22Rv1 (cell line): ENCODE measurements at regions not wholly inside any gene's neighbourhood (a gene's known extent, or its start where the extent isn't known, plus 50 kb on each side); places are given as distances from the start of the nearest gene placed in this dataset.

Experiments used
- H3K27ac ChIP-seq: fragments of 450-650 bp; 2 replicates; pipeline ENCODE4 v1.5.1; 2017
- ZFX ChIP-seq: fragments of 450-650 bp; IDR thresholded peaks from 2 replicates; pipeline ENCODE4 v1.6.1; 2017; ENCODE audit warnings: antibody characterized with exemption, borderline replicate concordance
- TF ChIP-seq, protein P1 (sequence below): fragments of 450-650 bp; IDR thresholded peaks from 2 replicates; pipeline ENCODE4 v1.5.1; 2017; ENCODE audit warnings: mild to moderate bottlenecking

DNA sequence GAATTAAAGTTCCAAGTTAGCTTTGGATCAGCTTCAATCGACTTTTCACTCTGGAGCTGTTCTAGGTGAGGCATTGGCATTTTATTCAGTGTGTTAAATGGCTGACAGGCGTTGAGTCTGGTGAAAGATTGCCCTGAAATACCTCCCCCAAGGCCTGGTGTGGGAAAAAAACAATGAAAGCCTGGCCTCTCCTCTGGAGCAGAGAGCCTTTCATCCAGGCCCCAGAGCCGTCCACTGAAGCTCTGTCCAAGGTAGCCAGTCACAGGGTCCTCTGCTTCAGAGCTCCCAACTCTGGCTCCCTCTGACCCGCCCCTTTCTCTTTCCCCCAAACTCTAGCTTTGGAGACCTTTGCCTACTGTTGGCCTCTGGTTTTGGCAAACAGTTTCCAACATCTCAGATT is 123.6 kb upstream of the CRHR1 start:
- no peak for TF ChIP-seq ZFX
- TF ChIP-seq, protein P1, sequence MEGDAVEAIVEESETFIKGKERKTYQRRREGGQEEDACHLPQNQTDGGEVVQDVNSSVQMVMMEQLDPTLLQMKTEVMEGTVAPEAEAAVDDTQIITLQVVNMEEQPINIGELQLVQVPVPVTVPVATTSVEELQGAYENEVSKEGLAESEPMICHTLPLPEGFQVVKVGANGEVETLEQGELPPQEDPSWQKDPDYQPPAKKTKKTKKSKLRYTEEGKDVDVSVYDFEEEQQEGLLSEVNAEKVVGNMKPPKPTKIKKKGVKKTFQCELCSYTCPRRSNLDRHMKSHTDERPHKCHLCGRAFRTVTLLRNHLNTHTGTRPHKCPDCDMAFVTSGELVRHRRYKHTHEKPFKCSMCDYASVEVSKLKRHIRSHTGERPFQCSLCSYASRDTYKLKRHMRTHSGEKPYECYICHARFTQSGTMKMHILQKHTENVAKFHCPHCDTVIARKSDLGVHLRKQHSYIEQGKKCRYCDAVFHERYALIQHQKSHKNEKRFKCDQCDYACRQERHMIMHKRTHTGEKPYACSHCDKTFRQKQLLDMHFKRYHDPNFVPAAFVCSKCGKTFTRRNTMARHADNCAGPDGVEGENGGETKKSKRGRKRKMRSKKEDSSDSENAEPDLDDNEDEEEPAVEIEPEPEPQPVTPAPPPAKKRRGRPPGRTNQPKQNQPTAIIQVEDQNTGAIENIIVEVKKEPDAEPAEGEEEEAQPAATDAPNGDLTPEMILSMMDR = no peak
- H3K27ac ChIP-seq = no peak overlapping the region

GRCh38 chr17:45662432-45662831 is 121.7 kb upstream of the CRHR1 start:
- TF ChIP-seq ZFX = no peak
- TF ChIP-seq, protein P1 = no peak
- no peak overlapping the region for H3K27ac ChIP-seq

GRCh38 chr17:45663772-45664171 is 120.3 kb upstream of the CRHR1 start:
- no peak overlapping the region for H3K27ac ChIP-seq
- TF ChIP-seq, protein P1 = no peak
- no peak for TF ChIP-seq ZFX

GRCh38 chr17:45664921-45665320 is 119.2 kb upstream of the CRHR1 start:
- H3K27ac ChIP-seq = no peak overlapping the region
- TF ChIP-seq, protein P1 = no peak
- TF ChIP-seq ZFX = no peak

DNA sequence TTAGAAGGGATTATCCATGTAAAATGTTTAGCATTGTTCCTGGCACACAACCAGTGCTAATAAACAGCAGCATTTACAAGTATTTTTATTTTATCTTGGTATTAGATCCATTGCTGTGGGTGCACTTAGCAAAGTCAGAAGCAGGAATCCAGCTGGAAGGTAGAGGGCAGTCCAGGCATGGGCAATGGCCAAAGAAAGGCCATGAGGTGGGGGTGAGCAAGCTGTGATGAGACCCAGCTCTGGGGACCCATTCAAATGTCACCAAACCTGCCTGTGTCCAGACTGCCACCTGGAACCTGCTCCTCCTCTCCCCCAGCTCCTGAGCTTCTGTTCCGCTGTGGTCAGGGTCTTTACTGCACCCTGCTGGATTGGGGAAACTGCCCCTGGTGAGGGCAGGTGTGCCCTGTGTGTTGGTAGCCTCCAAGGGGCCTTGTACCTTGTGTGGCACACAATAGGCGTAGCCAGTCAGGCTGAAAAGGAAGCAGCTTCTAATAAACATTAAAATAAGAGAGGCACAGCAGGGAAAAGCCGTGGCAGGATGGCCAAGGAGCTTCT is 118.0 kb upstream of the CRHR1 start:
- TF ChIP-seq, protein P1 = peak; percentile 22
- TF ChIP-seq ZFX = no peak
- H3K27ac ChIP-seq = no peak overlapping the region

GRCh38 chr17:45666641-45667040 is 117.5 kb upstream of the CRHR1 start:
- TF ChIP-seq, protein P1 = no peak
- no peak for TF ChIP-seq ZFX

DNA sequence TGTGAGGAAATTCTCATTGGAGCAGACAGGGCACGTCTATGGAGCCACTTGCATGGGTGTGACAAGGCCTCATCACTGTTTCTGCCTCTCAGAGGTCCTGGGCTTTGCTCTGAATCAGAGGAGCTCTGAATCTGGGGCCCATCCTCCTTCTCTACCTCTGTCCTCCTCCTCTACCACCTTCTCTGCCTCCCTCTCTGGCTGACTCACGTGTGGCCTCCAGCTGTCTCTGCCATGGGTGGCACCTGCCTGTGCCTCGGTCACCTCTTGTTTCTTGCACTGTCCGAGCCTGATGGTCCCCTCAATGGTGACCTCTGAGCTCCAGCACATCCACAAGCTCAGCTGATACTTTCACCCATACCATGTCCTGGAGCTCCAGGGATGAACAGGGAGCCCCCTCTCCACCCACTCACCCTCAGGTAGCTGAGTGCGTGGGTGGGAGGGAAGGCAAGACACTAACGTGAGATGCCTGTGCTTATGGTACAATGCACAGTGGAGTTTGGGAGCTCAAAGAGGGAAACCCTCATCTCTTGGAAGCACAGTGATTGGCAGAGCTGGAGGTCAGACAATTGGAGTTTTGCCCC is 116.4 kb upstream of the CRHR1 start:
- TF ChIP-seq ZFX = no peak
- TF ChIP-seq, protein P1 = no peak
- H3K27ac ChIP-seq = no peak overlapping the region

More at GRCh38 chr17:45666641-45667040, 117.5 kb upstream of the CRHR1 start:
- H3K27ac ChIP-seq = no peak overlapping the region
